Endothelial cell of umbilical vein (primary cell): ENCODE measurements at regions not wholly inside any gene's neighbourhood (a gene's known extent, or its start where the extent isn't known, plus 50 kb on each side); places are given as distances from the start of the nearest gene placed in this dataset.

ENCODE experiments used
- BruUV-seq: library from RNA; stranded (reverse); fragments of 400-500 nt; replicated peaks from 2 replicates; lab custom pipeline; 2021; lab: Mats Ljungman, UMichigan
- CTCF ChIA-PET: fragments of 300-600, 350-600 bp; sonication (Branson Sonifier 250); formaldehyde crosslinking; loops from one replicate; lab custom pipeline; 2021; ENCODE audit warnings: antibody characterized with exemption, inconsistent platforms; lab: Charles Lee
- POLR2A ChIA-PET: fragments of 300-600, 350-600 bp; sonication (Branson Sonifier 250); formaldehyde crosslinking; loops from one replicate; lab custom pipeline; 2021; ENCODE audit warnings: antibody characterized with exemption, inconsistent platforms; lab: Charles Lee
- DNase-seq: peaks from one replicate; pipeline ENCODE4 v3.0.0-alpha.2; 2011; ENCODE audit warnings: low read depth, low spot score
- FAIRE-seq: peaks from 2 replicates; lab custom pipeline; 2011; peaks lifted over from hg19 to GRCh38; lab: Jason Lieb, UNC
- H2AFZ ChIP-seq: 2 replicates; pipeline ENCODE4 v1.6.0; 2012; ENCODE audit warnings: low read depth, low read length, control low read depth, inconsistent platforms
- H3K27ac ChIP-seq: 2 replicates; pipeline ENCODE4 v1.5.1; 2011; ENCODE audit warnings: low read depth, mild to moderate bottlenecking, control low read depth, low read length, moderate library complexity; ENCODE audit not compliant: insufficient read depth
- H3K27me3 ChIP-seq, 2 experiments: 2 replicates each; pipeline versions ENCODE4 v1.6.0 to v1.6.1; 2011; ENCODE audit warnings: low read length in 2 of 2, mixed read lengths in 1 of 2; ENCODE audit not compliant: control insufficient read depth in 2 of 2, insufficient read depth in 2 of 2
- H3K36me3 ChIP-seq, 2 experiments: 2 replicates in 1 of 2; 3 replicates in 1 of 2; pipeline ENCODE4 v1.5.1; 2011; ENCODE audit warnings: low read length in 2 of 2, mild to moderate bottlenecking in 1 of 2, moderate library complexity in 1 of 2; ENCODE audit not compliant: control insufficient read depth in 2 of 2, insufficient read depth in 2 of 2; ENCODE audit errors: extremely low read depth in 1 of 2
- H3K4me1 ChIP-seq: 3 replicates; pipeline ENCODE4 v1.5.1; 2011; ENCODE audit warnings: mild to moderate bottlenecking, low read length; ENCODE audit not compliant: control insufficient read depth, insufficient read depth; ENCODE audit errors: extremely low read depth
- H3K4me2 ChIP-seq: 2 replicates; pipeline ENCODE4 v1.6.1; 2011; ENCODE audit warnings: low read length, control low read depth, mixed read lengths; ENCODE audit not compliant: insufficient read depth
- H3K4me3 ChIP-seq, 3 experiments: fragments of 200-600 bp in 1 of 3; sonication (generic), shearing (Covaris generic) in 1 of 3; replicated peaks in 1 of 3; 2 replicates each; pipeline ENCODE4 v1.5.1; 2011 to 2016; ENCODE audit warnings: control low read depth in 3 of 3, low read length in 3 of 3, mild to moderate bottlenecking in 2 of 3, inconsistent platforms in 1 of 3, low read depth in 1 of 3, moderate library complexity in 1 of 3; ENCODE audit not compliant: insufficient read depth in 1 of 3
- H3K79me2 ChIP-seq: 2 replicates; pipeline ENCODE4 v1.6.0; 2012; ENCODE audit warnings: low read length, inconsistent platforms; ENCODE audit not compliant: control insufficient read depth, insufficient read depth
- H3K9ac ChIP-seq: replicated peaks from 2 replicates; pipeline ENCODE3; 2011; ENCODE audit warnings: low read length, control low read depth; ENCODE audit not compliant: insufficient read depth; ENCODE audit errors: extremely low read depth
- H3K9me1 ChIP-seq: replicated peaks from 3 replicates; pipeline ENCODE4 v1.6.0; 2011; ENCODE audit warnings: mild to moderate bottlenecking, low read length; ENCODE audit not compliant: control insufficient read depth, insufficient read depth; ENCODE audit errors: extremely low read depth
- H3K9me3 ChIP-seq: replicated peaks from 2 replicates; pipeline ENCODE4 v1.5.1; 2012; ENCODE audit warnings: low read length, inconsistent platforms; ENCODE audit not compliant: control insufficient read depth, insufficient read depth
- H4K20me1 ChIP-seq: replicated peaks from 2 replicates; pipeline ENCODE3; 2011; ENCODE audit warnings: mild to moderate bottlenecking, low read length; ENCODE audit not compliant: control insufficient read depth, insufficient read depth; ENCODE audit errors: extremely low read depth
- EZH2 ChIP-seq: IDR thresholded peaks from 2 replicates; pipeline ENCODE4 v1.6.1; 2012; ENCODE audit warnings: borderline replicate concordance, low read depth, mild to moderate bottlenecking, moderate library complexity, low read length, inconsistent platforms; ENCODE audit not compliant: severe bottlenecking
- FOS ChIP-seq: IDR thresholded peaks from 2 replicates; pipeline ENCODE4 v1.6.1; 2011; ENCODE audit warnings: mild to moderate bottlenecking, low read length, moderate library complexity, borderline replicate concordance; ENCODE audit not compliant: insufficient read depth
- GATA2 ChIP-seq: IDR thresholded peaks from 2 replicates; pipeline ENCODE4 v1.7.0; 2011; ENCODE audit warnings: low read depth, mild to moderate bottlenecking, moderate library complexity, mixed read lengths, low read length; ENCODE audit not compliant: insufficient read length, insufficient read depth
- JUN ChIP-seq: IDR thresholded peaks from 2 replicates; pipeline ENCODE4 v1.6.1; 2011; ENCODE audit warnings: borderline replicate concordance, low read depth; ENCODE audit not compliant: insufficient read length, insufficient read depth
- MYC ChIP-seq: IDR thresholded peaks from one replicate; pipeline ENCODE4 v1.6.1; 2011; ENCODE audit warnings: mild to moderate bottlenecking, low read depth, low read length
- POLR2A ChIP-seq: IDR thresholded peaks from 2 replicates; pipeline ENCODE4 v1.6.1; 2012; ENCODE audit warnings: low read depth, mild to moderate bottlenecking, control low read depth, low read length
- POLR2AphosphoS5 ChIP-seq: IDR thresholded peaks from 2 replicates; pipeline ENCODE4 v1.6.1; 2012; ENCODE audit warnings: low read depth, mild to moderate bottlenecking, control low read depth, low read length, moderate library complexity; ENCODE audit not compliant: insufficient read depth
- dilution Hi-C: fragments of 300-500 bp; cut with MboI; formaldehyde crosslinking; loops from one replicate; pipeline ENCODE4 v1.15.0; 2019; ENCODE audit warnings: low sequenced_read_pairs; ENCODE audit not compliant: extremely low pct_ligation_motif_present
- intact Hi-C: fragments of 100-400 bp; cut with micrococcal nuclease; formaldehyde crosslinking; loops from one replicate; pipeline ENCODE4 v1.10.0; 2022
- TF ChIP-seq, protein P1 (sequence below), 2 donors: IDR thresholded peaks; 1 replicate in 1 of 2; 2 replicates in 1 of 2; pipeline ENCODE4 v1.5.1; 2011; ENCODE audit warnings: low read length in 2 of 2, mild to moderate bottlenecking in 2 of 2, moderate library complexity in 2 of 2, control low read depth in 1 of 2, inconsistent platforms in 1 of 2, low read depth in 1 of 2; ENCODE audit not compliant: insufficient read depth in 1 of 2; ENCODE audit errors: extremely low read depth in 1 of 2

DNA sequence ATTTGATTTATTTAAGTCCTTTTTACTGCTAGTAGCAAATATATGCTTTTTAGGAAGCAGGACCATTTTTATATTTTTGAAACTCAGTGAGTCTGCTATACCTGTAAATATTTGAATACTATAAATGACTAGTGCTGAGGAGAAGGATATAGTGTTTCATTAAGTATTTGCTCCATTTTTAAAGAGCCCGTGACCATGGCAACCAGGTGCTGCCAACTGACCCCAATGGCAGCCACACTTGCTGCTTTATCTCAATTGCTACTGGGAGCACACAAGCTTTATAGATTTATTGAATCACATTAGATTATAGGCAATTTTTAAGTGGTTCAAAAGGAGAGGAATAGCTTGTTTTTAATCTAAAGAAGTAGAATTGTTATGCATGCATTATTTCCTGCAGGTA is 142.0 kb downstream of the SCG2 start:
- dilution Hi-C loops, result no loop called here
- Histone ChIP-seq H3K4me1 (peaks cover 6% of the 10 kb centered on the region), H3K27ac (no peak overlapping the region), H3K9me3 (no peaks in the 10 kb centered on the region), H3K4me3 (no peak overlapping the region), H3K9me1 (no peaks in the 10 kb centered on the region), H4K20me1 (no peaks in the 10 kb centered on the region), H3K9ac (no peak overlapping the region), H3K79me2 (no peaks in the 10 kb centered on the region), H3K36me3 (no peaks in the 10 kb centered on the region), H3K4me2 (no peak overlapping the region), H2AFZ (no peak overlapping the region), H3K27me3 (no peaks in the 10 kb centered on the region)
- DNase-seq (no peak), FAIRE-seq (no peak)
- CTCF ChIA-PET, result interaction anchor here (1.0 to 6.1 kb wide), 12 partner anchors 14 to 339 kb away, joined by 3 to 70 read pairs (median 4); partner anchors contain the start of gene SCG2
- intact Hi-C loops, result loop anchor here (2.0 kb wide), 1 partner anchor 89 kb away; no protein-coding TSS in a partner anchor
- BruUV-seq, result no TSS peak
- TF ChIP-seq POLR2A (no peak), EZH2 (no peak), POLR2AphosphoS5 (no peak), MYC (no peak), FOS (no peak), JUN (no peak), GATA2 (no peak)
- TF ChIP-seq, protein P1, sequence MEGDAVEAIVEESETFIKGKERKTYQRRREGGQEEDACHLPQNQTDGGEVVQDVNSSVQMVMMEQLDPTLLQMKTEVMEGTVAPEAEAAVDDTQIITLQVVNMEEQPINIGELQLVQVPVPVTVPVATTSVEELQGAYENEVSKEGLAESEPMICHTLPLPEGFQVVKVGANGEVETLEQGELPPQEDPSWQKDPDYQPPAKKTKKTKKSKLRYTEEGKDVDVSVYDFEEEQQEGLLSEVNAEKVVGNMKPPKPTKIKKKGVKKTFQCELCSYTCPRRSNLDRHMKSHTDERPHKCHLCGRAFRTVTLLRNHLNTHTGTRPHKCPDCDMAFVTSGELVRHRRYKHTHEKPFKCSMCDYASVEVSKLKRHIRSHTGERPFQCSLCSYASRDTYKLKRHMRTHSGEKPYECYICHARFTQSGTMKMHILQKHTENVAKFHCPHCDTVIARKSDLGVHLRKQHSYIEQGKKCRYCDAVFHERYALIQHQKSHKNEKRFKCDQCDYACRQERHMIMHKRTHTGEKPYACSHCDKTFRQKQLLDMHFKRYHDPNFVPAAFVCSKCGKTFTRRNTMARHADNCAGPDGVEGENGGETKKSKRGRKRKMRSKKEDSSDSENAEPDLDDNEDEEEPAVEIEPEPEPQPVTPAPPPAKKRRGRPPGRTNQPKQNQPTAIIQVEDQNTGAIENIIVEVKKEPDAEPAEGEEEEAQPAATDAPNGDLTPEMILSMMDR (IDR thresholded peaks at IDR 0.05; ENCODE audit: extremely low read depth in 1 of 2, insufficient read depth in 1 of 2, low read depth in 1 of 2, low read length in 2 of 2), result no peak
- POLR2A ChIA-PET, result no interaction called here
